Right hindlimb (tissue), 1 donor: ENCODE measurements at regions not wholly inside any gene's neighbourhood (a gene's known extent, or its start where the extent isn't known, plus 50 kb on each side); places are given as distances from the start of the nearest gene placed in this dataset.

Experiments used
- DNase-seq: peaks from one replicate; pipeline ENCODE4 v3.0.0-alpha.2; 2018

GRCh38 chr15:36208868-36209582, 370.4 kb upstream of the CDIN1 start:
- no peak for DNase-seq

GRCh38 chr15:36210426-36210825, 369.0 kb upstream of the CDIN1 start:
- DNase-seq, result no peak

GRCh38 chr15:36218322-36218721, 361.1 kb upstream of the CDIN1 start:
- DNase-seq, result no peak

- no peak for DNase-seq
These were observed 360.4 kb upstream of the CDIN1 start for GRCh38 chr15:36218991-36219390.

GRCh38 chr15:36221992-36222391, 357.4 kb upstream of the CDIN1 start:
- no peak for DNase-seq

GRCh38 chr15:36230776-36231175, 348.6 kb upstream of the CDIN1 start:
- DNase-seq, result no peak

GRCh38 chr15:36232491-36232890, 346.9 kb upstream of the CDIN1 start:
- DNase-seq, result no peak

- DNase-seq, result no peak
These were observed 344.7 kb upstream of the CDIN1 start for GRCh38 chr15:36234743-36235142.

GRCh38 chr15:36235173-36235572, 344.3 kb upstream of the CDIN1 start:
- no peak for DNase-seq

- DNase-seq, result no peak
These were observed 339.9 kb upstream of the CDIN1 start for GRCh38 chr15:36239509-36239908.

GRCh38 chr15:36251450-36251849, 328.0 kb upstream of the CDIN1 start:
- no peak for DNase-seq

GRCh38 chr15:36252146-36252711, 327.2 kb upstream of the CDIN1 start:
- DNase-seq, result no peak

- no peak for DNase-seq
These were observed 325.0 kb upstream of the CDIN1 start for GRCh38 chr15:36254426-36254825.

- no peak for DNase-seq
These were observed 323.0 kb upstream of the CDIN1 start for GRCh38 chr15:36256404-36256807.

GRCh38 chr15:36263666-36264065, 315.8 kb upstream of the CDIN1 start:
- DNase-seq, result no peak

- no peak for DNase-seq
These were observed 314.0 kb upstream of the CDIN1 start for GRCh38 chr15:36265422-36265821.

- no peak for DNase-seq
These were observed 308.4 kb upstream of the CDIN1 start for GRCh38 chr15:36271048-36271447.

GRCh38 chr15:36275656-36276055, 303.8 kb upstream of the CDIN1 start:
- no peak for DNase-seq

GRCh38 chr15:36278219-36278618, 301.2 kb upstream of the CDIN1 start:
- no peak for DNase-seq

GRCh38 chr15:36282821-36283220, 296.6 kb upstream of the CDIN1 start:
- DNase-seq, result no peak

- DNase-seq, result no peak
These were observed 294.5 kb upstream of the CDIN1 start for GRCh38 chr15:36284911-36285310.

GRCh38 chr15:36291501-36291900, 287.9 kb upstream of the CDIN1 start:
- no peak for DNase-seq

GRCh38 chr15:36294359-36294758, 285.1 kb upstream of the CDIN1 start:
- no peak for DNase-seq

GRCh38 chr15:36301947-36302346, 277.5 kb upstream of the CDIN1 start:
- DNase-seq, result no peak

GRCh38 chr15:36313021-36313420, 266.4 kb upstream of the CDIN1 start:
- DNase-seq, result no peak
